HepG2 (cell line): ENCODE measurements at regions not wholly inside any gene's neighbourhood (a gene's known extent, or its start where the extent isn't known, plus 50 kb on each side); places are given as distances from the start of the nearest gene placed in this dataset.

Source experiments
- ASH2L ChIP-seq: fragments of 300-600, 200-600 bp; sonication (generic); IDR thresholded peaks from 2 replicates; pipeline ENCODE4 v1.7.0; 2017; ENCODE audit warnings: low read depth, mild to moderate bottlenecking, moderate library complexity, mixed read lengths, low read length; ENCODE audit not compliant: insufficient read length
- BCLAF1 ChIP-seq: fragments of 450-650 bp; IDR thresholded peaks from 2 replicates; pipeline ENCODE4 v1.6.1; 2017; ENCODE audit warnings: mild to moderate bottlenecking
- CC2D1A ChIP-seq: sonication (generic); formaldehyde crosslinking; IDR thresholded peaks from 2 replicates; pipeline ENCODE4 v1.8.1; 2023; ENCODE audit warnings: mild to moderate bottlenecking, missing genetic modification reagents
- CREB1 ChIP-seq, 2 experiments: fragments of 450-650 bp in 1 of 2; IDR thresholded peaks; 2 replicates each; pipeline ENCODE4 v1.6.1; 2016 to 2017; ENCODE audit warnings: control low read depth in 1 of 2, mild to moderate bottlenecking in 1 of 2, missing compliant biosample characterization in 1 of 2, missing genetic modification characterization in 1 of 2
- FOXA1 ChIP-seq, 2 experiments: fragments of 450-650 bp in 1 of 2; sonication (generic) in 1 of 2; formaldehyde crosslinking in 1 of 2; IDR thresholded peaks; 2 replicates each; pipeline versions ENCODE4 v1.4.0 to v1.6.1; 2016 to 2020; ENCODE audit warnings: missing genetic modification reagents in 1 of 2
- HIC2 ChIP-seq: sonication (generic); formaldehyde crosslinking; IDR thresholded peaks from 2 replicates; pipeline ENCODE4 v1.9.0; 2022; ENCODE audit warnings: low read depth, missing genetic modification reagents
- HOMEZ ChIP-seq: IDR thresholded peaks from 2 replicates; pipeline ENCODE4 v1.6.1; 2016; ENCODE audit warnings: low read depth
- IRF2 ChIP-seq: IDR thresholded peaks from 2 replicates; pipeline ENCODE4 v1.6.1; 2018; ENCODE audit warnings: missing genetic modification reagents, missing compliant biosample characterization
- KDM3A ChIP-seq: IDR thresholded peaks from 2 replicates; pipeline ENCODE4 v1.6.1; 2018; ENCODE audit warnings: low read depth, missing compliant biosample characterization
- PLRG1 ChIP-seq: fragments of 450-650 bp; conservative IDR thresholded peaks from 2 replicates; pipeline ENCODE4 v1.6.1; 2016
- POGZ ChIP-seq: sonication (generic); formaldehyde crosslinking; IDR thresholded peaks from 2 replicates; pipeline ENCODE4 v1.4.0; 2020; ENCODE audit warnings: mild to moderate bottlenecking, missing genetic modification reagents
- RARA ChIP-seq: IDR thresholded peaks from 2 replicates; pipeline ENCODE4 v1.6.1; 2016; ENCODE audit warnings: missing genetic modification reagents, missing compliant biosample characterization
- STAT6 ChIP-seq: sonication (generic); formaldehyde crosslinking; IDR thresholded peaks from 2 replicates; pipeline ENCODE4 v1.4.0; 2020; ENCODE audit warnings: missing genetic modification reagents, mild to moderate bottlenecking, borderline replicate concordance
- TEAD3 ChIP-seq: optimal IDR thresholded peaks from 2 replicates; pipeline ENCODE3; 2016; ENCODE audit warnings: borderline replicate concordance
- ZBTB37 ChIP-seq: sonication (generic); formaldehyde crosslinking; IDR thresholded peaks from 2 replicates; pipeline ENCODE4 v1.4.0; 2020; ENCODE audit warnings: mild to moderate bottlenecking, missing genetic modification reagents
- ZNF124 ChIP-seq: sonication (generic); formaldehyde crosslinking; IDR thresholded peaks from 2 replicates; pipeline ENCODE4 v1.4.0; 2020; ENCODE audit warnings: missing genetic modification reagents
- ZNF530 ChIP-seq: sonication (generic); formaldehyde crosslinking; IDR thresholded peaks from 2 replicates; pipeline ENCODE4 v1.5.0; 2020; ENCODE audit warnings: low read depth, mild to moderate bottlenecking, missing genetic modification reagents
- ZNF605 ChIP-seq: sonication (generic); formaldehyde crosslinking; IDR thresholded peaks from 2 replicates; pipeline ENCODE4 v1.8.0; 2022; ENCODE audit warnings: mild to moderate bottlenecking, missing genetic modification reagents
- ZNF737 ChIP-seq: sonication (generic); formaldehyde crosslinking; IDR thresholded peaks from 2 replicates; pipeline ENCODE4 v1.5.0; 2020; ENCODE audit warnings: missing genetic modification reagents, mild to moderate bottlenecking, borderline replicate concordance
- ZNF839 ChIP-seq: sonication (generic); formaldehyde crosslinking; IDR thresholded peaks from 2 replicates; pipeline ENCODE4 v1.4.0; 2020; ENCODE audit warnings: missing genetic modification reagents, mild to moderate bottlenecking, borderline replicate concordance
- ZSCAN20 ChIP-seq: sonication (generic); formaldehyde crosslinking; IDR thresholded peaks from 2 replicates; pipeline ENCODE4 v1.4.0; 2020; ENCODE audit warnings: missing genetic modification reagents, mild to moderate bottlenecking, borderline replicate concordance

GRCh38 chr7:112876877-112877276 is 86.7 kb upstream of the TMEM168 start (continued):
- no peak for TF ChIP-seq STAT6 (CRISPR knock-in tag)
- TF ChIP-seq RARA (CRISPR knock-in tag): peak; percentile 36; the same call in 1 of the 2 replicates
- TF ChIP-seq BCLAF1: no peak
- TF ChIP-seq HOMEZ (CRISPR knock-in tag): peak; percentile 93; the same call in 1 of the 2 replicates
- no peak for TF ChIP-seq ASH2L
- no peak for TF ChIP-seq ZNF124 (CRISPR knock-in tag)
- TF ChIP-seq ZBTB37 (CRISPR knock-in tag): no peak
- no peak for TF ChIP-seq HIC2 (CRISPR knock-in tag)
- no peak for TF ChIP-seq CREB1 (IDR thresholded peaks at IDR 0.05)
- no peak for TF ChIP-seq CREB1 (CRISPR knock-in tag; IDR thresholded peaks at IDR 0.05)
- TF ChIP-seq POGZ: no peak; the same call in 1 of the 2 replicates
- no peak for TF ChIP-seq ZNF530
- no peak for TF ChIP-seq KDM3A (CRISPR knock-in tag)
- no peak for TF ChIP-seq TEAD3
- peak; percentile 62; the same call in 1 of the 2 replicates for TF ChIP-seq FOXA1 (IDR thresholded peaks at IDR 0.05)
- TF ChIP-seq FOXA1 (CRISPR knock-in tag; IDR thresholded peaks at IDR 0.05): no peak; the same call in 1 of the 2 replicates
- TF ChIP-seq ZSCAN20 (CRISPR knock-in tag): no peak
- TF ChIP-seq ZNF839 (CRISPR knock-in tag): no peak
- TF ChIP-seq IRF2: no peak
- TF ChIP-seq ZNF605 (CRISPR knock-in tag): no peak
- TF ChIP-seq CC2D1A (CRISPR knock-in tag): no peak
- no peak for TF ChIP-seq ZNF737 (CRISPR knock-in tag)
- TF ChIP-seq PLRG1: no peak
